Retinal pigment epithelial cell (primary cell): ENCODE measurements at regions not wholly inside any gene's neighbourhood (a gene's known extent, or its start where the extent isn't known, plus 50 kb on each side); places are given as distances from the start of the nearest gene placed in this dataset.

Experiments
- DNase-seq: peaks from one replicate; pipeline ENCODE4 v3.0.0-alpha.2; 2010; ENCODE audit warnings: low read depth
- H3K4me3 ChIP-seq: 2 replicates; pipeline ENCODE4 v1.5.1; 2011; ENCODE audit warnings: mild to moderate bottlenecking, low read length, control low read depth, moderate library complexity
- CTCF ChIP-seq: conservative IDR thresholded peaks from 2 replicates; pipeline ENCODE4 v1.5.1; 2011; ENCODE audit warnings: low read depth, low read length, control low read depth, inconsistent platforms

- no peak for TF ChIP-seq CTCF
- DNase-seq: no peak
Observed at GRCh38 chr20:39766333-39766732, 804.2 kb downstream of the DHX35 start.

GRCh38 chr20:39762716-39763115 is 800.6 kb downstream of the DHX35 start:
- no peak overlapping the region for H3K4me3 ChIP-seq
- no peak for DNase-seq
- no peak for TF ChIP-seq CTCF

More at GRCh38 chr20:39766333-39766732, 804.2 kb downstream of the DHX35 start:
- H3K4me3 ChIP-seq: no peak overlapping the region

GRCh38 chr20:39758876-39759275 is 796.7 kb downstream of the DHX35 start:
- H3K4me3 ChIP-seq: no peak overlapping the region
- DNase-seq: no peak
- no peak for TF ChIP-seq CTCF

GRCh38 chr20:39756828-39757227 is 794.7 kb downstream of the DHX35 start:
- TF ChIP-seq CTCF: no peak
- H3K4me3 ChIP-seq: no peak overlapping the region
- no peak for DNase-seq

GRCh38 chr20:39756369-39756768 is 794.2 kb downstream of the DHX35 start:
- DNase-seq: no peak
- TF ChIP-seq CTCF: no peak
- H3K4me3 ChIP-seq: no peak overlapping the region

- H3K4me3 ChIP-seq: no peak overlapping the region
- no peak for DNase-seq
- TF ChIP-seq CTCF: no peak
Observed at GRCh38 chr20:39752262-39752876, 790.2 kb downstream of the DHX35 start.

GRCh38 chr20:39751557-39752137 is 789.5 kb downstream of the DHX35 start:
- no peak overlapping the region for H3K4me3 ChIP-seq
- no peak for DNase-seq
- TF ChIP-seq CTCF: no peak
